ENCODE measurements at regions not wholly inside any gene's neighbourhood (a gene's known extent, or its start where the extent isn't known, plus 50 kb on each side); places are given as distances from the start of the nearest gene placed in this dataset.

GRCh38 chr20:22442318-22442717 is 142.1 kb downstream of the FOXA2 start:
- no peak for TF ChIP-seq CTCF (conservative IDR thresholded peaks at IDR 0.05; ENCODE audit: low read depth, low read length)
- H3K4me3 ChIP-seq (ENCODE audit: low read depth, low read length): no peak overlapping the region
- DNase-seq (ENCODE audit: low read depth): no peak

- no peak for DNase-seq (ENCODE audit: low read depth)
- TF ChIP-seq CTCF (conservative IDR thresholded peaks at IDR 0.05; ENCODE audit: low read depth, low read length): peak; percentile 37
- no peak overlapping the region for H3K4me3 ChIP-seq (ENCODE audit: low read depth, low read length)
Measured at GRCh38 chr20:22438926-22439325, 145.4 kb downstream of the FOXA2 start.

- H3K4me3 ChIP-seq (ENCODE audit: low read depth, low read length): no peak overlapping the region
- TF ChIP-seq CTCF (conservative IDR thresholded peaks at IDR 0.05; ENCODE audit: low read depth, low read length): no peak
- DNase-seq (ENCODE audit: low read depth): no peak
Measured at GRCh38 chr20:22438346-22438745, 146.0 kb downstream of the FOXA2 start.

- DNase-seq (ENCODE audit: low read depth): no peak
- no peak overlapping the region for H3K4me3 ChIP-seq (ENCODE audit: low read depth, low read length)
- no peak for TF ChIP-seq CTCF (conservative IDR thresholded peaks at IDR 0.05; ENCODE audit: low read depth, low read length)
Measured at GRCh38 chr20:22437354-22437753, 147.0 kb downstream of the FOXA2 start.

- DNase-seq (ENCODE audit: low read depth): no peak
Measured at GRCh38 chr20:22431419-22431818, 153.0 kb downstream of the FOXA2 start.

GRCh38 chr20:22430746-22431168 is 153.6 kb downstream of the FOXA2 start:
- no peak for DNase-seq (ENCODE audit: low read depth)
- no peak overlapping the region for H3K4me3 ChIP-seq (ENCODE audit: low read depth, low read length)
- no peak for TF ChIP-seq CTCF (conservative IDR thresholded peaks at IDR 0.05; ENCODE audit: low read depth, low read length)

More at GRCh38 chr20:22431419-22431818, 153.0 kb downstream of the FOXA2 start:
- H3K4me3 ChIP-seq (ENCODE audit: low read depth, low read length): no peak overlapping the region
- no peak for TF ChIP-seq CTCF (conservative IDR thresholded peaks at IDR 0.05; ENCODE audit: low read depth, low read length)

GRCh38 chr20:22430154-22430745 is 154.1 kb downstream of the FOXA2 start:
- no peak for DNase-seq (ENCODE audit: low read depth)
- no peak overlapping the region for H3K4me3 ChIP-seq (ENCODE audit: low read depth, low read length)

More at GRCh38 chr20:22430154-22430745, 154.1 kb downstream of the FOXA2 start:
- TF ChIP-seq CTCF (conservative IDR thresholded peaks at IDR 0.05; ENCODE audit: low read depth, low read length): no peak
